ENCODE measurements at regions not wholly inside any gene's neighbourhood (a gene's known extent, or its start where the extent isn't known, plus 50 kb on each side); places are given as distances from the start of the nearest gene placed in this dataset.

DNA sequence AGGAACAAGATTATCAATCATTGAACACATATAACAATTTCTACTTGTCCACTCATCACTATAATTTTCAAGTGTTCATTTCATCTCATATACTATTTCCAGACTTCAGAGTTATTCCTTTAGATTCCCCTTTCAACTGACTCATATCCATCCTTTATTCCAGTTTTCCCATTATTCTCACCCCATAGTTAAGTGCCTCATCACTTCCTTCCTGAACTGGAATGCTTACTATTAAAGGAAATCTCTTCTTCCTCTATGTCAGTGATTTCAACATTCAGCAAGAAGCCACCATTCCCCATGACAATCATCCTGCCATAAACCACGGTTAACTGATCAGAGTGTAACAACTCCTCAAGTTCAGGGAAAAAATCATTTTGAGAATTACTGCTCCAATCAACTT lies 198.9 kb downstream of the FBXO8 start:
- 10% methylated on average over 1 of the region's 1 CpG; no CpG with 5 or more reads in 1 of the 2 donors for WGBS, 2 donors (ENCODE audit: low coverage in 1 of 2)

DNA sequence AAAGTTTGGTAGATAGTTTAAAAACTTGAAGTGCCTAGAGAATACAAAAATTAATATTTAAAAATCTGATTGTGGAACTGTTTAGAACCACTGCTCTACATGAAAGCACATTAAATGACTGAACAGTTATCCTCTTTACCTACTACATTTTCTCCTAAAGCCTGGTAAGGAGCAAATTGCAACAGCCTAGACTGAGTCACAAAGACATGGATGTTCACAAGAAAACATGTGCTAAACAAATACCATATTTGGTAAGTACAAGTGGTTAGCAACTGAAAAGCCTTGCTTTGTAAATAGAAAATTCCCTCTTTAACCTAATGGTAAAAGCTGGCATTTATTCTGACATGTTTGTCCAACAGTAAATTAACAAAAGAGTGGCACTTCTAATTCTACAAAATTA lies 203.1 kb downstream of the FBXO8 start:
- no peak for DNase-seq
- in situ Hi-C loops (cut with MboI; ENCODE audit: low pct_ligation_motif_present in 1 of 4, low pct_unique_long_range_greater_than_20kb in 1 of 4, low sequenced_read_pairs in 3 of 4): no loop called here
- Histone ChIP-seq H3K4me3 (no peak overlapping the region), H3K27ac (no peak overlapping the region), H3K4me1 (no peaks in the 10 kb centered on the region), H3K27me3 (no peaks in the 10 kb centered on the region), H3K9me3 (no peaks in the 10 kb centered on the region), H3K36me3 (no peaks in the 10 kb centered on the region)
- TF ChIP-seq POLR2AphosphoS5 (IDR thresholded peaks at IDR 0.05): no peak
- TF ChIP-seq POLR2A (IDR thresholded peaks at IDR 0.05): no peak
- no peak for TF ChIP-seq EP300 (IDR thresholded peaks at IDR 0.05; ENCODE audit: low read depth)
- TF ChIP-seq, protein P1, sequence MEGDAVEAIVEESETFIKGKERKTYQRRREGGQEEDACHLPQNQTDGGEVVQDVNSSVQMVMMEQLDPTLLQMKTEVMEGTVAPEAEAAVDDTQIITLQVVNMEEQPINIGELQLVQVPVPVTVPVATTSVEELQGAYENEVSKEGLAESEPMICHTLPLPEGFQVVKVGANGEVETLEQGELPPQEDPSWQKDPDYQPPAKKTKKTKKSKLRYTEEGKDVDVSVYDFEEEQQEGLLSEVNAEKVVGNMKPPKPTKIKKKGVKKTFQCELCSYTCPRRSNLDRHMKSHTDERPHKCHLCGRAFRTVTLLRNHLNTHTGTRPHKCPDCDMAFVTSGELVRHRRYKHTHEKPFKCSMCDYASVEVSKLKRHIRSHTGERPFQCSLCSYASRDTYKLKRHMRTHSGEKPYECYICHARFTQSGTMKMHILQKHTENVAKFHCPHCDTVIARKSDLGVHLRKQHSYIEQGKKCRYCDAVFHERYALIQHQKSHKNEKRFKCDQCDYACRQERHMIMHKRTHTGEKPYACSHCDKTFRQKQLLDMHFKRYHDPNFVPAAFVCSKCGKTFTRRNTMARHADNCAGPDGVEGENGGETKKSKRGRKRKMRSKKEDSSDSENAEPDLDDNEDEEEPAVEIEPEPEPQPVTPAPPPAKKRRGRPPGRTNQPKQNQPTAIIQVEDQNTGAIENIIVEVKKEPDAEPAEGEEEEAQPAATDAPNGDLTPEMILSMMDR (IDR thresholded peaks at IDR 0.05): no peak
- intact Hi-C loops (cut with DNase I; ENCODE audit: low total_unique reads): no loop called here

More for the DNA sequence above, 198.9 kb downstream of the FBXO8 start:
- Histone ChIP-seq H3K27ac (no peak overlapping the region), H3K9me3 (no peaks in the 10 kb centered on the region), H3K4me3 (no peak overlapping the region), H3K27me3 (no peaks in the 10 kb centered on the region), H3K36me3 (no peaks in the 10 kb centered on the region), H3K4me1 (no peaks in the 10 kb centered on the region)
- in situ Hi-C loops (cut with MboI; ENCODE audit: low pct_ligation_motif_present in 1 of 4, low pct_unique_long_range_greater_than_20kb in 1 of 4, low sequenced_read_pairs in 3 of 4): no loop called here
- TF ChIP-seq EP300 (IDR thresholded peaks at IDR 0.05; ENCODE audit: low read depth) (no peak), POLR2AphosphoS5 (IDR thresholded peaks at IDR 0.05) (no peak), POLR2A (IDR thresholded peaks at IDR 0.05) (no peak)
- TF ChIP-seq, protein P1 (IDR thresholded peaks at IDR 0.05): no peak
- no peak for DNase-seq
- intact Hi-C loops (cut with DNase I; ENCODE audit: low total_unique reads): no loop called here

DNA sequence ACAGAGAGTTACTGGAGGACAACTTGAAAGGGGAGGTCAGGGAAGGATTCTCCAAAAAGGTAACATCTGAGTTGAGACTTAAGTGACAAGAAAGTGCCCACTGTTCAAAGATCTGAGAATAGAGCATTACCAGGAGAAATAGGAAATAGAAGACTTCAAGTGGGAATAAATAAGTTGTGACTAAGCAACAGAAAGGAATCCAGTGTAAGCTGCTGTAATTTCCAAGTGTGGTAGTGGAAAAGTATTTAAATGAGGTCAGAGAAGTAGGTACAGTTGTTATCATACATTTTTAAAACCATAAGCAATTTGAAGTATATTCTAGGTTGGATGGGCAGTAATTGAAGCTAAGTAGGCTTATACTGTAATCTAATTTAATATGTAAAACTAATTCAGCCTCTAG lies 211.9 kb downstream of the FBXO8 start:
- Histone ChIP-seq H3K4me1 (no peaks in the 10 kb centered on the region), H3K27me3 (no peaks in the 10 kb centered on the region), H3K4me3 (no peak overlapping the region), H3K36me3 (no peaks in the 10 kb centered on the region), H3K9me3 (no peaks in the 10 kb centered on the region), H3K27ac (no peak overlapping the region)
- intact Hi-C loops (cut with DNase I; ENCODE audit: low total_unique reads): no loop called here
- no peak for TF ChIP-seq POLR2A (IDR thresholded peaks at IDR 0.05)
- TF ChIP-seq, protein P1 (IDR thresholded peaks at IDR 0.05): no peak
- TF ChIP-seq EP300 (IDR thresholded peaks at IDR 0.05; ENCODE audit: low read depth): no peak
- no peak for TF ChIP-seq POLR2AphosphoS5 (IDR thresholded peaks at IDR 0.05)
- no peak for DNase-seq
- in situ Hi-C loops (cut with MboI; ENCODE audit: low pct_ligation_motif_present in 1 of 4, low pct_unique_long_range_greater_than_20kb in 1 of 4, low sequenced_read_pairs in 3 of 4): no loop called here

DNA sequence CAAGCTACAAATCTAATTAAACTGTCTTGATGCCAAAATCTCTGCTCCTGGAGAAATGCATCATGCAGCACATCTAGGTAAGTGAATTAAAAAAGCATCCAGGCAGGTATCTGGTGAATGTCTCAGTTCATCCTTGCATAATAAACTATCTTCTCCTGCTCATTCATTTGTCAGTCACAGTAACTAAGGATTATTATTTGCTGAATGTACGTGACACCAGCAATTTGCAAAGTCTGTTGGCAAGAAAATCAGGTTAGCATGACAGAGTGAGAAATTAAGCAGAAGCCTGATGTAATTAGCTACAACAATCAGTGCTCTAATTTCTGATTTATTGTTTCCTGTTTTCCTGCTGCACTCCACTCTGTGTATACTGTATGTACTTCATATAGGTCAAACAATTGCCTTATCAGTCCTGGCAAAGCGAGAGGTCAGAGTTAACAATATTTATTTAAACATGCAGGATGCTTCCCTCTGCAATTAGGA lies 213.6 kb downstream of the FBXO8 start:
- no peak for DNase-seq
- no peak overlapping the region for H3K27ac ChIP-seq
- WGBS, 2 donors (ENCODE audit: low coverage in 1 of 2): 20 to 28% methylated on average over 2 of the region's 2 CpGs
- in situ Hi-C loops (cut with MboI; ENCODE audit: low pct_ligation_motif_present in 1 of 4, low pct_unique_long_range_greater_than_20kb in 1 of 4, low sequenced_read_pairs in 3 of 4) (no loop called here), intact Hi-C loops (cut with DNase I; ENCODE audit: low total_unique reads) (no loop called here)
- no peak overlapping the region for H3K4me3 ChIP-seq
- no peaks in the 10 kb centered on the region for H3K4me1 ChIP-seq
- H3K9me3 ChIP-seq: no peaks in the 10 kb centered on the region
- no peaks in the 10 kb centered on the region for H3K27me3 ChIP-seq
- TF ChIP-seq POLR2A (IDR thresholded peaks at IDR 0.05) (no peak), POLR2AphosphoS5 (IDR thresholded peaks at IDR 0.05) (no peak)
- H3K36me3 ChIP-seq: no peaks in the 10 kb centered on the region

DNA sequence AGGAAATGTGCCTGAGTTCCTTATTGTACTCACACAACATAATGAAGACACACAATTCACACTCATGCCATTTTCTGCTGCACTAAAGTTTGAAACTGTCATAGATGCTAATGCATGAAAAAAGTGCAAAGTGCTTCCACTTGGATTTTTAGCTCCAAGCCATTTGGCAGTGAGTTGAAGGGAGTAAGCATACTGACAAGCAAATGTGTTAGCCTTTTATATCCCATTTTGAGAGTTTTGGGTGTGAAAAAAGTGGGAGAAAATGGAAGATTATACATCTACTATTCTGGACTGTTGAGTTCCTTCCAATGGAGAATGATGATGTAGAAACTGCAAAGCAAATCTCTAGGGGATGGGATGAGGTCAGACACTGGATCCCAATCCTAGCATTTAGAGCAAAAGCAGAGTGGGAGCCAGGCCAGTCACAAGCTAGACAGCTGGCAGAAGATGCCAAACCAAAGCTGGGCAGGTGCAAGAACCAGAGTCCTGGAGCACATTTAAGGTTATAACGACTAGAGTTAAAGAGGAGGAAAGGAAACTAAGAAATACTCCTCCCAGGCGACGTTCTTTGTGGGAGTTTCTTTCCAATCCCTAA lies 216.8 kb downstream of the FBXO8 start:
- in situ Hi-C loops (cut with MboI; ENCODE audit: low pct_ligation_motif_present in 1 of 4, low pct_unique_long_range_greater_than_20kb in 1 of 4, low sequenced_read_pairs in 3 of 4) (no loop called here), intact Hi-C loops (cut with DNase I; ENCODE audit: low total_unique reads) (no loop called here)
- Histone ChIP-seq H3K27me3 (no peaks in the 10 kb centered on the region), H3K4me3 (no peak overlapping the region), H3K9me3 (no peaks in the 10 kb centered on the region), H3K27ac (no peak overlapping the region), H3K36me3 (no peaks in the 10 kb centered on the region), H3K4me1 (no peaks in the 10 kb centered on the region)
- no peak for DNase-seq
- TF ChIP-seq POLR2AphosphoS5 (IDR thresholded peaks at IDR 0.05) (no peak), EP300 (IDR thresholded peaks at IDR 0.05; ENCODE audit: low read depth) (no peak), POLR2A (IDR thresholded peaks at IDR 0.05) (no peak)
- TF ChIP-seq, protein P1 (IDR thresholded peaks at IDR 0.05): no peak
- 66 to 80% methylated on average over 3 of the region's 3 CpGs for WGBS, 2 donors (ENCODE audit: low coverage in 1 of 2)

Data from transverse colon (tissue), 4 donors.